NCI-H1105 treated with DMSO at 0.1 percent for 48 hours (cell line): ENCODE measurements at regions not wholly inside any gene's neighbourhood (a gene's known extent, or its start where the extent isn't known, plus 50 kb on each side); places are given as distances from the start of the nearest gene placed in this dataset.

Source experiments
- DNase-seq: peaks from one replicate; lab custom pipeline; 2025; lab: John Stamatoyannopoulos, UW

DNA sequence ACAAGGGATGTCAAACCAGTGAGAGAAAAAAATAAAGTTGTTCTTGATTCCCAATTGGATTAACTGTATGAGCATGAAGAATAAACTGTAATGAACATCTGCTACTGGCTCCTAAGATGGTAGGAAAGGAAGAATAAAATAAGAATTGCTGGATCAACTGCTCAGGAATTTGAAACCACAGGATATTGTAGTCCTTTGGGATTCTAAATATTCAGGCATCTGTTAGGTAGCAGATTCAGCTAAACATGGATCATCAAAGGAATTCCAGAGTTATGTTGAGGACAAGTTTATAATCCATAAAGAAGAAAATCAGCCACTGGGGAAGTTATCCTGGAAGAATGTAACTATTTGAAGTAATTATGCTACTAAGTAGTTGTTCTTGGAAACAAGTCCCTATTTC, 65.8 kb downstream of the ISL1 start:
- DNase-seq, result no peak

- no peak for DNase-seq
These were observed 69.3 kb downstream of the ISL1 start for GRCh38 chr5:51452562-51452961.

GRCh38 chr5:51465165-51465564, 81.9 kb downstream of the ISL1 start:
- DNase-seq, result no peak

DNA sequence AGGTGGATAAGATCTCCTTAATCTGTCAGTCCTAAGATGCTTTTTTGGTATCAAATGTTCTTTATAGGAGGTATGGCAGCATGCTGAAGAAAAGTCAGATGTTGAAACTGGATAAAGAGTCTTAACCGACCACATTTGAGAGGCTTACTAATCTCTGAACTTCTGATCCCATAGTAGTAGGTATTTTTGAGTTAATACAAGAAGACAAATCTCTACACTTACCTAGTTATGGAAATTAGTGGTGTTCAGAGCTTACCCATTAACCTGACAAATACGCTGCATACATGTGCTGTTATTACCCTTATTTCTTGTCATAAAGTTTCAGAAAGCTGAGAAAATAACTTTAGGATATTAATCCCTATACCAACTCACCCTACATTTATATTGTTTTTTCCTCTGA, 83.0 kb downstream of the ISL1 start:
- no peak for DNase-seq

GRCh38 chr5:51468196-51468595, 84.9 kb downstream of the ISL1 start:
- DNase-seq, result no peak

DNA sequence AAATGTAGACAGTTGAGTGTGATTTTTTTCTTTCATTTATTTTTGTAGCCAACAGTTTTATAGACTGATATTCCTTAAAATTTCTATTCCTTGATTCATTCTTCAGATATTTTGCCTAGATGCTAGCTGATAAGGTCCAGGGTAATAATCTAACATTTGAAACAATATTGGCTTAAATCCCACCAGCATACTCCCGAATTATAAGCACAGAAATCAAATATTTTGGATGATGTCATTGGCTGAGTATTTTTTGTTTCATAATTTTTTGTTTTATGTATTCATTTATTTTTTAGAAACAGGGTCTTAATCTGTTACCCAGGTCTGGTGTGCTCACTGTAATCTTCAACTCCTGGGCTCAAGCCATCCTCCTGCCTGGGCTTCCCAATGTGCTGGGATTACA, 88.4 kb downstream of the ISL1 start:
- DNase-seq, result no peak

- no peak for DNase-seq
These were observed 89.2 kb downstream of the ISL1 start for GRCh38 chr5:51472472-51472871.

DNA sequence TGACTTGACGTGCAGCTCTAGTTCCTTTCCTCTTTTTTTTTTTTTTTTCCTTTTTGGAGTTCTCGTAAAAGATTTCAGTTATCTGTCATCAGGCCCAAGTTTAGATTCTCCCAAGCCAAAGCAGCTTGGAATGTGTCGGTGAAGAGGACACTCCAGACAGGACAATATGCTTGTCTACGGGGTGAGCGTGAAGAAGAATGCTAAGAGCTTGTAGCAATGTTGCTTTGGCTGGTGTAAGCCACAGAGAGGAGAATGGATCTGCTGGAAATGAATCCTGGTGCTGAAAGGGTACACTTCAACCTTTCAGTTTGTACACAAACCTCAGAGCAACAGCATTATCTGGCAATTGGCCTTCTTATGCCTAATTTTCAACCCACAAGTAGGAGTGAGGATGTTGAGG, 92.4 kb downstream of the ISL1 start:
- DNase-seq, result no peak

- no peak for DNase-seq
These were observed 93.2 kb downstream of the ISL1 start for GRCh38 chr5:51476431-51476830.

DNA sequence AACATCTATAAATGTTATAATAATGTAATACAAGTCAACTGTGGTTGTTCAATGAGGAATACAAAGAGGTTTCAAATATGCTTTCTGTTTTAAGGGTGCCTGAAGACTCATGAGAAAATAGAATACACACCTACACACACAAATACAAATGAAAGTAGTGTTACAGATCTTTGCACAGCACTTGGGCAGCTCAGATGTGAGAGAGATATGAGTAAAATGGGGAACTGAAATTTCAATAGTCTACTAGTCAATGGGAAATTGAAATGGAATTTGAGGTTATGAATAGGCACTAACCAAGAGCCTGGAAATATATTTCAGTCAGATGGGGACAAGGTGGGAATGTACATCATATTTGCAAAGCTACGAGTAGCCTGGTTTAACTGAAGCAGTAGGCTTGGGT, 96.6 kb downstream of the ISL1 start:
- no peak for DNase-seq

GRCh38 chr5:51484326-51484725, 101.1 kb downstream of the ISL1 start:
- no peak for DNase-seq

- no peak for DNase-seq
These were observed 102.9 kb downstream of the ISL1 start for GRCh38 chr5:51486158-51486557.

DNA sequence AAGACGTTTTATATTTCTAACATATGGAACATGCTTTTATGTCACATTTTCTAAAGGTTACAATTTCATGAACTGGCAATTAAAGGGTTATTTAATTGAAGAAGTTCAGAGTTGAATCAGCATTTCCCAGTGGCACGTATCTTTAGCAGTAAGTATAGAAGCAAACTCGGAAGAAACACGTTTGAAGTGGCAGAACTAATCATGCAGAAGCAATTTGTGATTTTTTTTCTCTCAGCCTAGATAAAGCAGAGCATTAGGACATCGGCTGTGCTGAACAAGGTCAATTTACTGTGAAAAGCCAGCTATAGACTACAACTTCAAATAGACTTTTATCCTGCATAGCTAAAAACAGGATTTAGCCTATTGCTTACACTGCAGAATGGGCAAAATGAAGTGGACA, 104.7 kb downstream of the ISL1 start:
- peak; percentile 60 for DNase-seq

DNA sequence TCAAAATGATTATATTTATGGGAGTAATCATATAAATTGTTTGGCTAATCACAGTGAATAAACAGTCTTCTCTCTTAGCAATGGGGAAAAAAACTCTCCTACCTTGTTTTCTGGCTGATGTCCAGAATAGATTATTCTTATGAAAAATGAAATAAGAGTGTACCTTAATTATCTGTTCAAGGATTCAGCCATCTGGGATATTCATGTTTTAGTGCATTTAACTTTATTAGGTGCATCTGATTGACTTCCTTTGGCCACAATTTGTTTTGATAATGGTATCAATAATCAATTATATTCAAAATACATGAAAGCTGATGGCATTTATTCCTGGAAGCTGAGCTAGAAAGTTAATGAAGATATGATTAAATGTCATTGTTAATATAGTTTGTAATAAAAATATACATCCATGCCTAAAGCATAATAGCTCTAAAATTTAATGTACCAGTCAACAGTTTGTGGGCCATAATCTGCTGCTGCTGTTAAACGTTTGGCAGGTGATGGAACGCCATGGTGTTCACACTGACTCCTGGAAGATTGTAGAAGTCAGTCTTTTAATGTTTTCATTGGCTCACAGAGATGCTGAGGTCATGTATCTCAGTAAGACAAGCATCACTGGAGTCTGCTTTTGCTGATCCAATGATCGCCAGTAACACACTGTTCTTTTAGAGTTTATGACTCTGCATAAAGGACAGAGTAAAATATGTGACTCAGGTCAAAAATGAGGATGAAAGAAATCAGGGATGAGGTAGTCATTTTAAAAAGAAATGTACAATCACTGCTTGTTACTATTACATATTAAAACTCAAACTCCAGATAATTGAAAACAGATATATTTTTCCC, 105.8 kb downstream of the ISL1 start:
- peak; percentile 81 for DNase-seq

- DNase-seq, result no peak
These were observed 111.6 kb downstream of the ISL1 start for GRCh38 chr5:51494821-51495220.

GRCh38 chr5:51495672-51496071, 112.4 kb downstream of the ISL1 start:
- DNase-seq, result no peak

GRCh38 chr5:51517838-51518237, 134.6 kb downstream of the ISL1 start:
- no peak for DNase-seq

DNA sequence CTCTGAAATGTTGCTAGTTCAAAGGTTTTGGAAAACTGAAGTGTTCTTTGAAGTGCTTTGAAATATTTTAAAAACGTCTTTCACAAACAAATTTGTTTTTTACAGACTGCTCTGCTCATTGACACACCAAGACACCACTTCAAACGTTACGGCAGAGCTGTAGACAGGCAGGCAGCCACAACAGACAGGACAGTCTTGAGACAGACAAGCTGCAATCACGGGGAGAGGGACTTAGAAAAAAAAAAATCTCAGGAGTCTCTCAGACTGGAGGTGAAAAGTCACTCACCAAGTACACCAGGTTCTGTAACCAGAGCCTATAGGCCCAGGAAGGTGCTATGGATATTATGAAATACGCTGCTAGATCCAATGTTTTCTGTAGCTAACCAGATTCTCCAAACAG, 135.4 kb downstream of the ISL1 start:
- DNase-seq, result no peak

GRCh38 chr5:51521583-51521982, 138.3 kb downstream of the ISL1 start:
- no peak for DNase-seq

- DNase-seq, result no peak
These were observed 156.0 kb downstream of the ISL1 start for GRCh38 chr5:51539232-51539631.

GRCh38 chr5:51544031-51544785, 161.0 kb downstream of the ISL1 start:
- DNase-seq, result peak; percentile 18

DNA sequence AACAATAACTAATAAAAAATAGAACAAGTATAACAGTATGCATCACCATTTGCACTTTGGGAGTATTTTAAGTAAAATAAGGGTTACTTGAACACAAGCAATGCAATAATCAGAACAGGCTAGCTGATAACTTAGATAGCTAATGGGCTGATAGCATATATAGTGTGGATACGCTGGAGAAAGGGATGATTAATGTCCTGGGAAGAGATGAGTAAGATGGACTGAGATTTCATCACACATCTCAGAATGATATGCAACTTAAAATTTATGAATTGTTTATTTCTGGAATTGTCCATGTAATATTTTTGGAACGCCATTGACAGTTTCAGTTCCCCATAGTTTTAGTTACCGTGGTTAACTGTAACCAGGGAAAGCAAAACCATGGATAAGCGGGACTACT, 173.6 kb downstream of the ISL1 start:
- no peak for DNase-seq

DNA sequence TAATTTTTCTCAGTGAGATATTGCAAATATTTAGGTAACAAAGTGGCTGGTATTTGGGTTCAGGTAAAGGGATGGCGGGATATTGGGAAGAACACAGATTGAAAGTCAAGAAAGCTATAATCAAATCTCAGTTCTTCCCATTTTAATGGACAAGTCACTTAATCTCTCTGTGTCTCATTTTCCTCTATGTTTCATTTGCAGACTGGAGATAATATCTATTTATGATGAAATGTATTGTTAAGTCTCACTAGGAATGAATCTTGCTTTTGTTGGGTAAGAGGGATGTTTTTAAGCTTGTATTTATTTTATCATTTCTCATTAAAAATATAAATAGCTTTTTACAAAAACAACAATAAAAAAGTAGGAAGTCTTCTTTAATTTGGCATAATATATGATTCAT, 175.4 kb downstream of the ISL1 start:
- no peak for DNase-seq

- no peak for DNase-seq
These were observed 176.1 kb downstream of the ISL1 start for GRCh38 chr5:51559339-51559738.
